Caco-2 (cell line): ENCODE measurements at regions not wholly inside any gene's neighbourhood (a gene's known extent, or its start where the extent isn't known, plus 50 kb on each side); places are given as distances from the start of the nearest gene placed in this dataset.

Experiments
- BruUV-seq: library from RNA; stranded (reverse); fragments of 400-500 nt; replicated peaks from 2 replicates; lab custom pipeline; 2021; lab: Mats Ljungman, UMichigan
- CTCF ChIA-PET: fragments of 300-600 bp; sonication (Branson Sonifier 250); formaldehyde crosslinking; loops from one replicate; lab custom pipeline; 2022; ENCODE audit warnings: antibody characterized with exemption; lab: Charles Lee
- POLR2A ChIA-PET: fragments of 300-600 bp; sonication (Branson Sonifier 250); formaldehyde crosslinking; loops from one replicate; lab custom pipeline; 2022; ENCODE audit warnings: antibody characterized with exemption; lab: Charles Lee
- DNase-seq, 2 experiments: peaks; one replicate each; pipeline versions ENCODE4 v3.0.0 to v3.0.0-alpha.2; 2020 to 2022
- H3K27me3 ChIP-seq: replicated peaks from 2 replicates; pipeline ENCODE4 v1.6.0; 2011; ENCODE audit warnings: low read length; ENCODE audit not compliant: control insufficient read depth, insufficient read depth
- H3K36me3 ChIP-seq: 2 replicates; pipeline ENCODE4 v1.5.1; 2011; ENCODE audit warnings: low read length; ENCODE audit not compliant: control insufficient read depth, insufficient read depth
- H3K4me1 ChIP-seq: fragments of 250-450 bp; sonication (Bioruptor Pico); 2 replicates; pipeline ENCODE4 v1.5.1; 2020; ENCODE audit warnings: mild to moderate bottlenecking
- H3K4me3 ChIP-seq: 2 replicates; pipeline ENCODE4 v1.5.1; 2011; ENCODE audit warnings: low read depth, mild to moderate bottlenecking, control low read depth, low read length
- H3K9me3 ChIP-seq: fragments of 250-450 bp; sonication (Bioruptor Pico); 2 replicates; pipeline ENCODE4 v1.5.1; 2020; ENCODE audit warnings: mild to moderate bottlenecking, moderate library complexity
- H3K27ac Mint-ChIP-seq: one replicate; pipeline ENCODE4 v1.8.0; 2022; ENCODE audit warnings: mixed read lengths; ENCODE audit not compliant: unreplicated experiment
- H3K27me3 Mint-ChIP-seq: one replicate; pipeline ENCODE4 v1.8.0; 2022; ENCODE audit warnings: mixed read lengths; ENCODE audit not compliant: insufficient read depth, unreplicated experiment
- H3K36me3 Mint-ChIP-seq: one replicate; pipeline ENCODE4 v1.8.0; 2022; ENCODE audit warnings: mild to moderate bottlenecking, mixed read lengths; ENCODE audit not compliant: insufficient read depth, unreplicated experiment
- H3K4me1 Mint-ChIP-seq: one replicate; pipeline ENCODE4 v1.8.0; 2022; ENCODE audit warnings: low read depth, mixed read lengths; ENCODE audit not compliant: unreplicated experiment
- H3K4me3 Mint-ChIP-seq: one replicate; pipeline ENCODE4 v1.8.0; 2022; ENCODE audit warnings: mild to moderate bottlenecking, moderate library complexity, mixed read lengths; ENCODE audit not compliant: unreplicated experiment
- H3K9me3 Mint-ChIP-seq: one replicate; pipeline ENCODE4 v1.8.0; 2022; ENCODE audit warnings: mixed read lengths; ENCODE audit not compliant: unreplicated experiment
- intact Hi-C: fragments of 100-400 bp; cut with micrococcal nuclease; formaldehyde crosslinking; loops from one replicate; pipeline ENCODE4 v1.10.0; 2022; ENCODE audit not compliant: unreplicated experiment
- TF ChIP-seq, protein P1 (sequence below), 2 experiments: fragments of 200-600 bp in 1 of 2; IDR thresholded peaks; 1 replicate in 1 of 2; 2 replicates in 1 of 2; pipeline versions ENCODE4 v1.5.1 to v1.8.0; 2011 to 2022; ENCODE audit warnings: antibody characterized with exemption in 1 of 2, control low read depth in 1 of 2, inconsistent platforms in 1 of 2, low read depth in 1 of 2, low read length in 1 of 2, mild to moderate bottlenecking in 1 of 2, moderate library complexity in 1 of 2; ENCODE audit not compliant: insufficient read depth in 1 of 2, severe bottlenecking in 1 of 2, unreplicated experiment in 1 of 2

DNA sequence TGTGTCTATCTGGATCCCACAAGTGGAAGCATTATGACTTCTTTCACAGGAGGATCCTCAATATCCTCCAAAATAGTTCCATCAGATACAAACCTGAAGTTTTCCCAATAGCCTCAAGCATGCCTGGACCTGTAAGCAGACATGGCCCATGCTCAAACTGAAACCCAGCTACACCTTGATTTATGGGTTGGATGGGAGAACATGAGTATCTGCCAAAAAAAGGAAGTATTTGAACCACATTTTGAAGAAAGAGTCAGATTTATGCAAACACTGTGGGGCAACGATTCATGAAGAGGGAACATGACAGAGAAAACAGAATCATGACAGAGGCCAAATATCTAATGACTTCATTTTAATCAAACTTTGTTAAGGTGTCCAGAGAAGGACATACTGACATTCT, 351.0 kb upstream of the NFIA start:
- ChIA-PET CTCF (no interaction called here), POLR2A (no interaction called here)
- H3K27me3 Mint-ChIP-seq: peaks cover 3% of the 10 kb centered on the region
- DNase-seq: no peak
- Histone ChIP-seq H3K4me1 (no peaks in the 10 kb centered on the region), H3K9me3 (no peaks in the 10 kb centered on the region), H3K36me3 (no peaks in the 10 kb centered on the region), H3K27me3 (no peaks in the 10 kb centered on the region), H3K4me3 (no peak overlapping the region)
- TF ChIP-seq, protein P1, sequence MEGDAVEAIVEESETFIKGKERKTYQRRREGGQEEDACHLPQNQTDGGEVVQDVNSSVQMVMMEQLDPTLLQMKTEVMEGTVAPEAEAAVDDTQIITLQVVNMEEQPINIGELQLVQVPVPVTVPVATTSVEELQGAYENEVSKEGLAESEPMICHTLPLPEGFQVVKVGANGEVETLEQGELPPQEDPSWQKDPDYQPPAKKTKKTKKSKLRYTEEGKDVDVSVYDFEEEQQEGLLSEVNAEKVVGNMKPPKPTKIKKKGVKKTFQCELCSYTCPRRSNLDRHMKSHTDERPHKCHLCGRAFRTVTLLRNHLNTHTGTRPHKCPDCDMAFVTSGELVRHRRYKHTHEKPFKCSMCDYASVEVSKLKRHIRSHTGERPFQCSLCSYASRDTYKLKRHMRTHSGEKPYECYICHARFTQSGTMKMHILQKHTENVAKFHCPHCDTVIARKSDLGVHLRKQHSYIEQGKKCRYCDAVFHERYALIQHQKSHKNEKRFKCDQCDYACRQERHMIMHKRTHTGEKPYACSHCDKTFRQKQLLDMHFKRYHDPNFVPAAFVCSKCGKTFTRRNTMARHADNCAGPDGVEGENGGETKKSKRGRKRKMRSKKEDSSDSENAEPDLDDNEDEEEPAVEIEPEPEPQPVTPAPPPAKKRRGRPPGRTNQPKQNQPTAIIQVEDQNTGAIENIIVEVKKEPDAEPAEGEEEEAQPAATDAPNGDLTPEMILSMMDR (IDR thresholded peaks at IDR 0.05; ENCODE audit: insufficient read depth in 1 of 2, low read depth in 1 of 2, low read length in 1 of 2, severe bottlenecking in 1 of 2, unreplicated experiment in 1 of 2): no peak
- no peak overlapping the region for H3K27ac Mint-ChIP-seq
- no peaks in the 10 kb centered on the region for H3K4me1 Mint-ChIP-seq
- no TSS peak for BruUV-seq
- H3K4me3 Mint-ChIP-seq: no peak overlapping the region
- no peaks in the 10 kb centered on the region for H3K36me3 Mint-ChIP-seq
- intact Hi-C loops: no loop called here
- H3K9me3 Mint-ChIP-seq: no peaks in the 10 kb centered on the region

DNA sequence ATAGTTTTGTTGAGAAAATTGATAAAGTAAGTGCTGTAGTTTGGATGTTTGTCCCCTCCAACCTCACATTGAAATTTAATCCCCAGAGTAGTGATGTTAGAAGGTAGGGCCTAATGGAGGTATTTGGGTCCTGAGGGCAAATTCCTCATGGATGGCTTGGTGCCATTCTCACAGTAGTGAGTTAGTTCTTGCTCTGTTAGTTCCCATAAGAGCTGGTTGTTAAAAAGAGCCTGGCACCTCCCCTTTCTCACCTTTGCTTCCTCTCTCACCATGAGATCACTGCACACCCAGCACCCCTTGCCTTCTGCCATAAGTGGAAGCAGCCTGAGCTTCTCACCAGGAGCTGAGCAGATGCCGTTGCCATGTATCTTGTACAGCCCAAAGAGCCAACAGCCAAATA, 354.8 kb upstream of the NFIA start:
- H3K4me3 ChIP-seq: no peak overlapping the region
- no peaks in the 10 kb centered on the region for H3K9me3 ChIP-seq
- ChIA-PET POLR2A (no interaction called here), CTCF (no interaction called here)
- H3K36me3 Mint-ChIP-seq: no peaks in the 10 kb centered on the region
- peaks cover 7% of the 10 kb centered on the region for H3K27me3 Mint-ChIP-seq
- no peaks in the 10 kb centered on the region for H3K4me1 ChIP-seq
- BruUV-seq: no TSS peak
- no peaks in the 10 kb centered on the region for H3K9me3 Mint-ChIP-seq
- H3K27me3 ChIP-seq: no peaks in the 10 kb centered on the region
- DNase-seq: no peak
- TF ChIP-seq, protein P1 (IDR thresholded peaks at IDR 0.05; ENCODE audit: insufficient read depth in 1 of 2, low read depth in 1 of 2, low read length in 1 of 2, severe bottlenecking in 1 of 2, unreplicated experiment in 1 of 2): no peak
- intact Hi-C loops: no loop called here
- H3K27ac Mint-ChIP-seq: no peak overlapping the region
- no peaks in the 10 kb centered on the region for H3K36me3 ChIP-seq
- no peak overlapping the region for H3K4me3 Mint-ChIP-seq
- peaks cover 6% of the 10 kb centered on the region for H3K4me1 Mint-ChIP-seq

DNA sequence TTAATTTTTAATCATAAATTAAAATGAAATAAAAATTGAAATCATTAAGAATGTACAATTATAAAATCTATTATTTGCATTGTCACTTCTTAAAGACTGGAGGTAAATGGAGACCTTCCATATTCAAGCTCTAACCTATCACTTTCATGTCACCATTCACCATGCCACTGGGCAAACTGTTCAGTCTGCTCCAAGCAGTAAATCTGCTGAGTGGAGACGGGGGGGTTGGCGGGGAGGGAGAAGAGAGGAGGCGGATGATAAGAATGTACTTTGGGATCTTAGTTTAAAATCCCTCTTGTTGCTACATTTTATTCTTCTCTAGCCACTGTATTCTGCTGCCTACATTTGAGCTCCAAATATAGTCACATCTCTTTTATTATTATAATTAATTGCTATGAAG, 365.9 kb upstream of the NFIA start:
- Mint-ChIP-seq H3K4me1 (no peaks in the 10 kb centered on the region), H3K9me3 (no peaks in the 10 kb centered on the region), H3K36me3 (no peaks in the 10 kb centered on the region), H3K27me3 (no peaks in the 10 kb centered on the region), H3K27ac (no peak overlapping the region), H3K4me3 (no peak overlapping the region)
- Histone ChIP-seq H3K4me1 (no peaks in the 10 kb centered on the region), H3K36me3 (no peaks in the 10 kb centered on the region), H3K9me3 (no peaks in the 10 kb centered on the region), H3K4me3 (no peak overlapping the region), H3K27me3 (no peaks in the 10 kb centered on the region)
- ChIA-PET CTCF (no interaction called here), POLR2A (no interaction called here)
- no peak for DNase-seq
- intact Hi-C loops: no loop called here
- TF ChIP-seq, protein P1 (IDR thresholded peaks at IDR 0.05; ENCODE audit: insufficient read depth in 1 of 2, low read depth in 1 of 2, low read length in 1 of 2, severe bottlenecking in 1 of 2, unreplicated experiment in 1 of 2): no peak
- no TSS peak for BruUV-seq
